Spleen (tissue), 7 donors: ENCODE measurements at regions not wholly inside any gene's neighbourhood (a gene's known extent, or its start where the extent isn't known, plus 50 kb on each side); places are given as distances from the start of the nearest gene placed in this dataset.

ENCODE experiments used
- POLR2AphosphoS5 ChIP-seq, 3 donors: sonication (generic); formaldehyde crosslinking; IDR thresholded peaks; one replicate each; pipeline ENCODE4 v1.5.1; 2017; ENCODE audit warnings: antibody characterized with exemption in 3 of 3
- TF ChIP-seq, protein P1 (sequence below), 11 experiments: fragments of 200-600 bp in 7 of 11; fragments of 450-650 bp in 4 of 11; sonication (generic) in 4 of 11; IDR thresholded peaks in 8 of 11; conservative IDR thresholded peaks in 3 of 11; 1 replicate in 7 of 11; 2 replicates in 4 of 11; pipeline versions ENCODE4 v1.4.0 to v1.8.0; 2016 to 2021; ENCODE audit warnings: antibody characterized with exemption in 11 of 11, inconsistent platforms in 4 of 11, mild to moderate bottlenecking in 1 of 11
- donor health status: DM: no; HTN: no; CAD: no; lungs with moderate emphysema.
- donor health status: DM: no; HTN: no; CAD: no.
- donor health status: DM: no; HTN: no; CAD: no.

DNA sequence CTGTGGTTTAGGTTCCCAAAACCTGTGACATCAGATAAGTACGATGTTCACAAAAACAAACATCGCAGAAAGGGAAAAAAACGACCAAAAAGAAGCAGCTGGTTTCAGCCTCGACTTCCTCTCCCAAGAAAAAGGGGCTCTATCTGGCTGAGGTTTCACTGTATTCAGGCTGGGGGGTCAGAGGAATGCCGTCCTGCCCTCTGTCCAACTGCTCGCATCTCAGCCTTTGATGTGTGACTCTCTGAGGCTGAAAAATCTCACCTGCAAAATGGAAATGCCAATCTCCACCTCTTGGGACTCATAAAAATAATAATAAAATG, 123.6 kb upstream of the PTPN1 start:
- TF ChIP-seq, protein P1, sequence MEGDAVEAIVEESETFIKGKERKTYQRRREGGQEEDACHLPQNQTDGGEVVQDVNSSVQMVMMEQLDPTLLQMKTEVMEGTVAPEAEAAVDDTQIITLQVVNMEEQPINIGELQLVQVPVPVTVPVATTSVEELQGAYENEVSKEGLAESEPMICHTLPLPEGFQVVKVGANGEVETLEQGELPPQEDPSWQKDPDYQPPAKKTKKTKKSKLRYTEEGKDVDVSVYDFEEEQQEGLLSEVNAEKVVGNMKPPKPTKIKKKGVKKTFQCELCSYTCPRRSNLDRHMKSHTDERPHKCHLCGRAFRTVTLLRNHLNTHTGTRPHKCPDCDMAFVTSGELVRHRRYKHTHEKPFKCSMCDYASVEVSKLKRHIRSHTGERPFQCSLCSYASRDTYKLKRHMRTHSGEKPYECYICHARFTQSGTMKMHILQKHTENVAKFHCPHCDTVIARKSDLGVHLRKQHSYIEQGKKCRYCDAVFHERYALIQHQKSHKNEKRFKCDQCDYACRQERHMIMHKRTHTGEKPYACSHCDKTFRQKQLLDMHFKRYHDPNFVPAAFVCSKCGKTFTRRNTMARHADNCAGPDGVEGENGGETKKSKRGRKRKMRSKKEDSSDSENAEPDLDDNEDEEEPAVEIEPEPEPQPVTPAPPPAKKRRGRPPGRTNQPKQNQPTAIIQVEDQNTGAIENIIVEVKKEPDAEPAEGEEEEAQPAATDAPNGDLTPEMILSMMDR (IDR thresholded peaks at IDR 0.05 in 8 of 11, conservative IDR thresholded peaks at IDR 0.05 in 3 of 11), result no peak
- TF ChIP-seq POLR2AphosphoS5 (IDR thresholded peaks at IDR 0.05), result no peak
